GM19452 (cell line): ENCODE measurements at regions not wholly inside any gene's neighbourhood (a gene's known extent, or its start where the extent isn't known, plus 50 kb on each side); places are given as distances from the start of the nearest gene placed in this dataset.
"Not testable (repeated sequence)": the region's sequence is repeated elsewhere in the genome, so short reads cannot be mapped to it uniquely, and the experiment has no call there.

ENCODE experiments used
- ATAC-seq: cut with Tn5 transposase; IDR thresholded peaks from one replicate; pipeline ENCODE4 v1.9.1; 2021; ENCODE audit not compliant: unreplicated experiment

DNA sequence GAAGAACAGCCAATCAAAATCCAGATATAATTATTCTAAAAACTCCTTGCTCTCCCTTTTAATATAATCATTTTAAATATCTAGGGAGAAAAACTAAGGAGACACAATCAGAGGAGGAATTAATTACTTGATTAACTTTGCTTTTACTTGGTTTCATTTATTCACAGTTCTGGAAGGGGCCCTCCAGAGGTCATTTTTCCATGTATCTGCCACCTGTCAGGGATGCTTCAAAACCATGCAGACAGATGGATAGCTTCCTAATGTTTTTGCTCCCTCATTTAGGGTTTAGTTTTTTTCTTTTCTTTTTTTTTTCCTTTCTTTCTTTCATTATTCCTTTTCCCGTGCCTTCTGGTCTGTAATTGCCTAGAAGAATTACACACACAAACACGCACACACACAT, 438.1 kb upstream of the ARPP21 start:
- no peak for ATAC-seq

DNA sequence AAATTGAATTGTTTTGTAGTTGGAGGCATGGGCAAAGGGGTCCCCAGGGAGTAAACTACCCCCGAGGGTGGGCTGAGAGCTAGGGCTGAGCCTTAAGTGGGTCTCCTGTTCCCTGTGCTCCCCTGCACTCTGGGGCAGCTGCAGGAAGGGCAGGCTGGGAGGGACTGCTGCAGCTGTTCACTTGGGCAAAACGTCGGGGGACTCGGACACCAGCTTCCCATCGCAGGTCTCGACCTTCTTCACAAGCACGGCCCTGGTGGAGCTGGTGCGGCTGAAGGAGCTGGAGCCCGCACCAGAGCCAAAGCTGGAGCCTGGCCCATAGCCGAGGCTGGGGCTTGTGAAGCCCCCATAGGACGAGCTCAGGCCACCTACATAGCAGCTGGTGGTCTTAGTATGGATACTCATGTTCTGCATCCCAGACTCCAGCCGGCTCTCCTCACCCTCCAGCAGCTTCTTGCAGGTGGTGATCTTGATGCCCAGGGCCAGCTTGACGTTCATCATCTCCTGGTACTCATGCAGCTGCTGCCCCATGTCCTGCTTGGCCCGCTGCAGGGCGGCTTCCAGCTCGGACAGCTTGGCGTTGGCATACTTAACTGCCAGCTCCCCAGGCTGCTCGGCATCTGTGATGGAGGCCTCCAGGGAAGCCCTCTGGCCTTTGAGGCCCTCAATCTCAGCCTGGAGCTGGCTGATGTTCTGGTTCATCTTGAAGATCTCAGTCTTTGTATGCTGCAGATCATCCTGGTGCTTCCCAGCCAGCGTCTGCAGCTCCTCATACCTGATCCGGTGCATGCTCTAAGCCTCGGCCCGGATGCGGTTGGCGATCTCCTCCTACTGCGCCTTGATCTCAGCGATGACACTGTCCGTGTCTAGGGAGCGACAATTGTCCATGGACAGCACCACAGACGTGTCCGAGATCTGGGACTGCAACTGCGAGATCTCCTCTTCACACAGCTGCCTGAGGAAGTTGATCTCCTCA, 423.5 kb upstream of the ARPP21 start:
- no peak for ATAC-seq

DNA sequence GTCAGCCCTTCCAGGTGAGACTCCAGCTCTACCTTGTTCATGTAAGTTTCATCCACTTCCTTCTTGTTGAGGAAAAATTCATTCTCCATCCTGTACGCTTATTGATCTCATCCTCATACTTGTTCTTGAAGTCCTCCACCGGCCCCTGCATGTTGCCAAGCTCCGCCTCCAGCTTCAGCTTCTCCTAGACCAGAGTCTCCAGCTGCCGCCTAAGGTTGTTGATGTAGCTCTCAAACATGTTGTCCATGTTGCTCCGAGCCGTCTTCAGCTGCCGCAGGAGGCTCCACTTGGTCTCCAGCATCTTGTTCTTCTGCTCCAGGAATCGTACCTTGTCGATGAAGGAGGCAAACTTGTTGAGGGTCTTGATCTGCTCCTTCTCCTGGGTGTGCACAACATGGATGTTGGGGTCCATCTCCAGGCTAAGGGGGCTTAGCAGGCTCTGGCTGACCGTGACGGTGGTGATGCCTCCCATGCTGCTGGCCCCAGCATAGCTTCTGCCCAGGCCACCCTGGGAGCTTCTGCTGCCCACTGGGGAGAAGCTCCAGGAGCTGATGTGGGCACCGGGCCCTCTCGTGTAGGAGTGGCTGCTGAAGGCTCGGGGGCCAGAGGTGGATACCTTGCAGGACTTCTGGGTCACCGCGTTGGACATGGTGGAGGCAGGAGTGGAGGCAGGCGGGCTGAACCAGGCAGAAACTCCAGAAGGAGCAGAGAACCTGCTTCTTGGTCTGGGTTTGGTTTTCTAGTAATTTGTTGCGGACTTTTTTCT, 422.6 kb upstream of the ARPP21 start:
- ATAC-seq: no peak

DNA sequence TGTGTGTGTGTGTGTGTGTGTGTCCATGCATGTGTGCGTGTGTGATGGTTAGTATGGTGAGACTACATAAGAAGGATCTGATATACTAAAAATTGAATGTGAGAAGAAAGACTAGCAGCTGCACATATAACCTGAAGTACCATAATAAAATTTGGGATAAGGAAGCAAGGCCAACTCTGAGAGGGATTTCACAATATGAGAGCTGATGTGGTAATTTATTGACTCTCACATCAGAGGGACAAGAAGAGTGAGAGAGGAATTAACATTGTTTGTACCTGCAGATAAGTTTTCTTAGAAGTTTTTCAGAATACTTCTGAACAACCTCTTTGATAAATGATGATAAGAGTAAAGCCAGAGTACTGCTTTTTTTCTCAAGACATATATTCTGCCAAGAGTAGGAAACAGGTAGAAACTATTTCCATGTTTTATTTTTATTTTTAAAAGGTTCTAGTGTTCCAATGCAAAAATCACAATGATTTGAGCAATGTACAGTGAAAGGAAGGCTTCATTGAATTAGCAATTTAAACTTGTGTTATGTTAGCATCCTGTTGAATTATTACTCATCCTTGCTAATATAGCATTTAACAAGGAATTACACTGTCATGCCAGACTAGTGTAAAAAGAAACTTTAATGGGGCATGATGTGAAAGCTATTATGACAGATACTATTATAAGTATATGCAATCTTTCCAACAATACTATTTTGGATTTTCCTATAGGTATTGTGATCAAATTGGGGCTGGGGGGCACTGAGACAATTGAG, 415.5 kb upstream of the ARPP21 start:
- ATAC-seq: no peak

DNA sequence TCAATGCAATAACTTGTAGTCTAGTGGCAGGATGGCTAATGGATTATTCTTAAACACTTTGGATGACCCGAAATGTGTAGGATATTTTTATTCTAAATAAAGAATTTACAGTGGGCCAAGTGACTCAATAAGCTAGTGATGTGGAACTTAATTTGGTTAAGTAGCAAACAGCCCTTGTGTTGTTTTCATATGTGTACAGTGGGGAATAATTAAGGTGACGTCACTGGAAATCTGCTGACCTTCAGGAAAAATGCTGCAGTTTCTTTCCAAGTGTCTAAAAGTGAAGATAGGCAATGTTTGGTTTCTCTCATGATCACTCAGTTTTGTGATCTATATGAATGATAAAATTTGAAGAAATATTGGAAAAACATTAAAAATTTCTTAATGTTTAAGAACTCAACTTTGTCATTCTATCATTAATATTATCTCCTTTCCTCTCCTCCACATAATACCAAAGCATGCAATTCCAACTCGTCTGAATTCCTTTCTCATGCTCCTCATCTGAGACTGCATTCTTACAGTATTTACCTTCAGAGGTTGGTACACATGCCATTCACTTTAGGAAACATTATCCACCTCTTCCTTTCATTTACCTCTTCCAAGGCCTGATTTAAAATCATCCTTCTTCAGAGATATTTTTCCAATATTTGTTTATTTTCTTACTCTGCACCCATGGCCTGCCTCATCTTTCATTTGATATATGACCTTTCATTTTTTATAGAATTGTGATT, 414.6 kb upstream of the ARPP21 start:
- no peak for ATAC-seq

DNA sequence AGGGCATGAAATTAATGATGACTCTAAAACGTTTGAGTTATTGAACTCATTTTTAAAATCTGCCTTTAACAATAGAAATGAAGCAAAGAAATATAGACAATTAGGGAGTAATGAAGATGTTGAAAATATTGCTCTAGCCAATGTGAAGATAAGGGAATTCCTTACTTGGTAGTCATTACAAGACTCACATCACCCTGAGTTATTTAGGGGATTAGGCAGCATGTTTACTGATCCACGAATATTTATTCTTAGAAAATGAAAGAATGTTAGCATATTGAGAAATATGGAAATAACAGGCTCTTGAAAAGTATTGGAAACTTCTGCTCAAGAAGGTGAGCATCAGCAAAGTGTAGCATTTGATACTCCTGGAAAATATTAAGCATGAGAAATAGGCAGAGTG, 398.1 kb upstream of the ARPP21 start:
- ATAC-seq: no peak

DNA sequence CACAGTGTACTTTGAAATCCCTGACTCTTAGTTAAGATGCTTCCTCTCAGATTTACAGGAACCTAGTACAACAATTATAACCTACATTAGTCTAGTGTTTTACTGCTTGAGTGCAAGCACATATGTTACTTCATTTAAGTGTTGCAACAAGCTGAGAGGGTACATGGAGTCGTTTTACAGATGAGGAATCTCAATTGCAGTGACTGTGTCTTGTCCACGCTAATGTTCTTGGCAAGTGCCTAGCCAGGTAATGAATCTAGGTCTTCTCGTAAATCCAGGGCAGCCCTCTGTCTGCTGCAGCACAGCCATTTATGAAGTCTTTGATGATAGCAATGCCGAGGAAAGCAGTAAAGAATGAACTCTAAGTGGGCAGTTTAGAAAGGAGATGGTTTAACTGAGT, 384.4 kb upstream of the ARPP21 start:
- no peak for ATAC-seq

DNA sequence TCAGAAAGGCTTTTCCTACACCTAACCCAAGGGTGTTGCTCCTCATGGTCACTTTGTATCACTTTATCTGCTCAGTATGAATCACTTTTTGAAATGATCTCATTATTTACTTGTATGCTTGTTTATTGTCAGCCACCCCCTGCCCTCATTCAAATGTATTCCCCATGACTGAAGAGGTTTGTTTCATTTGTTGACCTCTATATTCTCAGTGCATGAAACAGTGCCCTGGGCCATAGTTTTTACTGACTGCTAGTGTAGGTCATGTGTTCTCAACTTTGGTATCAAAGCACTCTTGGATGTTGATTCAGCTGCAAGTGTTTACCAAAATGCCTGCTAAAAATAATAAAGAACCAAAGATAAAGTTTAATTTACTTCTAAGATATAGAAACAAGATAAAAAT, 381.7 kb upstream of the ARPP21 start:
- ATAC-seq: no peak

DNA sequence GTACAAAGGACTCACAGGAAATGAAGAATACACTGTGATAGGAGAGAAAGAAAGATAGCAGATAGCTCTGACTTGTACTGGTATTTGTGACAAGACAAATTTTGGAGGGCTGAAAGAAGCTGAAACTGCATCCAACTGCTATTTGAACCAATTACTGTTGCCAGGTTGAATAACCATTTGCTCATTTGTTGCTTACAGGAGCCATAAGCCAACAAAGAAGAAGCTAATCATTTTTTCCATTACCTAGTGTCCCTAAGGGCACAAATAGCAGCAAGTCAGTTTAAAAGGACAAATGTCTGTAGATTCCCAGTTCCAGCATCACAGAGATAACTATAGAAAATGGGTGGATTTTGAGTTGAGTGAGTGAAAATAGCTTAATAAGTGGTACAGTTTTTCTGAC, 376.9 kb upstream of the ARPP21 start:
- ATAC-seq: no peak

DNA sequence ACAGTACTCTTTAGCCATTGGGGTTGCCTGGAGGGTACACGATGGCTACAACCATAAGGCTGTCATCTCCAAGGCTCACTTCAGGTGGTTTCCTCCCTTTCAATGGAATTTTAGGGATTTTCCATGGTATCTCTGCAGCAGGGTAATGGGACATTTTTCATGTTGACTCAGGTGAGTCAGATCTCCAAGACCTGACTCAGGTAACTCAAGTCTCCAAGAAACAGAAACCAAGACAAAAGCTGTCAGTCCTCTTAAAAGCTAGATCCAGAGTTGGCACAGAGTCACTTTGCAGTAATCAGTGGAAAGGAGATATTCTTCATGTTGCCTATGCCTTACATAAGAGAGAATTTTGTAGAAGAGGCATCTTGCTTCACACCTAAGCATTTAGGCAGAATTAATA, 375.8 kb upstream of the ARPP21 start:
- no peak for ATAC-seq

DNA sequence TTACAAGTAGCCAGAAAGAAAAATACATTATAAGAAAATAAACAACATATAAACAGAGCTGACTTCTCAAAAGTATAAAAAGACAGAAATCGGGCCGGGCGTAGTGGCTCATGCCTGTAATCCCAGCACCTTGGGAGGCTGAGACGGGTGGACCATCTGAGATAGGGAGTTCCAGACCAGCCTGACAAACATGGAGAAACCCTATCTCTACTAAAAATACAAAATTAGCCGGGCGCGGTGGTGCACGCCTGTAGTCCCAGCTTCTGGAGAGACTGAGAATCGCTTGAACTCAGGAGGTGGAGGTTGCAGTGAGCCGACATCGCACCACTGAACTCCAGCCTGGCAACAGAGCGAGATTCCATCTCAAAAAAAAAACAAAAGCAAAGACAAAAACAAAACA, 373.3 kb upstream of the ARPP21 start:
- ATAC-seq: not testable (repeated sequence)

DNA sequence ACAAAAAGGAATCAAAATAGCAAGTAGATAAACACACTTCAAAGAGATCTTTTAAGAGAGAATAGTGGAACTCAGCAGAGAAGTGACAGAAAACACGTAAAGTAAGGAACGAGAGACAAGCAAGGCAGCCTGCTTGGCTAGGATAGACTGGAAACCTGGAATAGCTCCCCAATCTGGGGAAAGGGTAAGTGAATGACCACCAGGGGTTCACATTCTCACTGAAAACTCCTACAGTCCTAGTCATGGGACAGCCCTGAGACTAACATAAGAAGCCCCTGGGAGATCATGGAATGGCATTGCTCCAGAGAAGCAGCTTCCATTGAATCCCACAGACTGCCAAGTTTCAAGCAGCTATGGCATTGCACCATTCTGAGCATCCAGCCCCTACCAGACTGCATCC, 363.6 kb upstream of the ARPP21 start:
- ATAC-seq: no peak

DNA sequence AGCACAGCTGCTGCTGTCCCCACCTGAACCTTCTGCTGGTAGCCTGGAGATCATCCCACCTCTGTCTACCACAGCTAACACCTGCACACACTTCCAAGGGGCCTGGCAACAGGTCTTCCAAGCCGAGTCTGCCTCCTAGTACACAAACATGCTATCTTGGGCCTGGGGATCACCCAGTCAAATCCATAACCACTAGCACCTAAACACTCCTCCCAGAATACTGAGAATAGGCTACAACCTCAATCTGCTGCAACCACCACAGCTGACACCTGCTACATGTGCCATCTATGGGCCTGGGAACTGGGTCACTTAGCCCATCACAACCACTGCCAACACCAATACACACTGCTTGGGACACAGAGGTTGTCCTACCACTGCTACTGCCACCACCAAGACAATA, 362.8 kb upstream of the ARPP21 start:
- no peak for ATAC-seq

DNA sequence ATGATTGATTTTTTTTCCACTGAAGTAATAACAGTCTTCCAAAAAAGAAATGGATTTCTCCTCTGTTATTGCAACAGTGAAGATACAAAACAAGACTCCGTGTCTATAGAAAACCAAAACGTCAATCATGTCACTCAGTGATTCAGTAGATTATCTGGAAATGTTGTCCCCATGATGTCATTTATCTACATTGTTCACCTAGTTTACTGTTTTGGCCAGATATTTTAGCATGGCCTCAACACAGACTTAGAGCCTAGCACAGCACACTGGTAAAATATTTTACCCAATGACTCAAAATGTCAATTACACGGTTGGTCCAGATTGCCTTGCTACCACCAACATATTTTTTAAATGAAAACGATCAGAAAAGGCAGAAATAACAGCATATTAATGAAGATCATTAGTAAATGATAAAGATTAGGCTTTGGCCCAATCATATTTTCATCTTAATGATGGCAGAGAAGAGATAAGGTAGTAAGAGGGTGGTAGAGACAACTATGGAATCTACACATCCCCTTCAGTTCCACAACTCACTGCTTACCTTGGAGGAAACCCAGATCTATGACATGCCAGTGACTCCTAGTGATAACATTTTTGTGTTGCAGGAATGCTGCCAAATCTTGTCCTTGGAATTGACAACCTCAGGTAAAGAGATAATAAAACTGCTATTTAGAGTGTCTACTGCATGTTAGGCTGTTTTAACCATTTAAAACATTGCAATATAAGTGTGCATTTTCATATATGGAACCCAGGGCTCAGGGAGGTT, 347.7 kb upstream of the ARPP21 start:
- ATAC-seq: no peak

DNA sequence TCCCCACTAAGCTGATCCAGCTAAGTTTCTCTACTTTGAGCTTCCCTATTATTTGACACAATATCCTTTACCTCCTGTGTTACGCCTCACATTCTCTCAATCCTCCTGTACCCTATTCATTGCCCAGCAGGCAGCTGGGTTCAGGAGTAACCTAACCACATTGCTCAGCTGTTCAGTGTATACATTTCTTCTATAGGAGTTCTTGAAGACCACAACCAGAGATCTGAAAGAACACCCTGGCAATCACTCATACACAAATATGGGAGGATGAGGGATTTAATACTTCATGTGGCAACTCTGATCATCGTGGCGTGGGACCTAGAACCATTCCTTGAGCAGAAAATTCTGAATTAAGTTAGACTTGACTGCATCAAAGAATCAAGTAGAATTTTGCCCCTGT, 346.8 kb upstream of the ARPP21 start:
- no peak for ATAC-seq

DNA sequence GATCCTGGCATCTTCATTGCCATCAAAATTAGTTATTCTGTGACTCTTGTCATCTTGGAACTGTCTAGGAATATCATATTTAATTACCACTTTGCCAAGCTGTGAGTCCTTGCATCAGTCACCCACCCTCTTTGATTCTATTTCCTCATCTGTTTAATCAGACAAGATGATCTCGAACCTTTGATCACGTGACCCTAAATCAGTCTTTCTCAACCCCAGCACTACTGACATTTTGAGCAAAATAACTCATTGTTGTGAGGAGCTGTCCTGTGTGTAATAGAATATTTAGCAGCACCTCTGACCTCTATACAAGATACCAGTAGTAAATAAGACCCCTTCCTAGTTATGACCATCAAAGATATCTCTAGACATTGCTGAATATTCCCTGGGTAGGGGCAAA, 343.4 kb upstream of the ARPP21 start:
- ATAC-seq: no peak

DNA sequence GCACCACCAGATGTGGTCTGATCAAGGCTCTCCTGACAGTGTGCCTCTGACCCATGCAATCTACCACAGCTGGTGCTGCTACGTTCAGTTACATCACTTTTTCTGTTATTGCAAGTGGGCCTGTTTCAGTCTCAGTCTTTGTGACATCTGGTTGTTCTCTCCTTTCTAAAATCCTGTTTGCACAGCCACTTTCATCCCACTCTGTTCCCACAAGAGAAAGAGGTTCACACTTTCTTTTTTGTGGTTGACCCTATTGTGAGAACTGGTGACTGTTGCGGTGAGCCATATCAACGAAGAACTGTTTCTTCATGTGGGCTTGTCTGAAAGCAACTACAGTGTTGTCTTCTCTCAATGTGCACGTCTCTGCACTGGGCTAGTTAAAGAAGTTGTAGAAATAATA, 342.8 kb upstream of the ARPP21 start:
- no peak for ATAC-seq

DNA sequence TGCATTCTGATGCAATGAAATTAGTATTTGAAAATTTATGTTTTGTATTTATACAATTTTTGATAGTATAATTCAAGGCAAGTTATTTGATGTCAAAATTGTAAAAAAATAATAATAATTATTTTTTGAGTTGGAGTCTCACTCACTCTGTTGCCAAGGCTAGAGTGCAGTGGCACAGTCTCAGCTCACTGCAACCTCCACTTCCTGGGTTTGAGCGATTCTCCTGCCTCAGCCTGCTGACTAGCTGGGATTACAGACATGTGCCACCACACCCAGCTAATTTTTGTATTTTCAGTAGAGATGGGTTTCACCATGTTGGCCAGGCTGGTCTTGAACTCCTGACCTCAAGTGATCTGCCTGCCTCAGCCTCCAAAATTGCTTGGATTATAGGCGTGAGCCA, 342.4 kb upstream of the ARPP21 start:
- ATAC-seq: not testable (repeated sequence)

DNA sequence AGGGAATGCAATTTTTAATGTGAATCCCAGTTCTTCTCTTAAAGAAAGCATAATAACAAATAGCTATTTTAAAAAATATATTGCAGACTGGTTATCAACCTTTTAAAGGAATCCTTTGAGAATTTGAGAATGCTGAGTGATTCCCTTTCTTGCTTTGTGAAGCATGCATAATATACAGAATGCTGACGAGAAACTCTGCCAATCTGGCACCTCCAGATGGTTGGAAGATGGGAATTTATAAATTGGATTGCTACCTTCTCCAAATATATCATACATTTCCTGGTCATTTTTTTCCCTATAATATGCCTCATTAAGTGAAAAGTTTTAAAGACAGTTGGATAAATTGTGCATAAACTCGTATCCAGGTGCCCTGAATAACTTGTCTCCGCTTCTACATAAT, 333.9 kb upstream of the ARPP21 start:
- ATAC-seq: no peak

DNA sequence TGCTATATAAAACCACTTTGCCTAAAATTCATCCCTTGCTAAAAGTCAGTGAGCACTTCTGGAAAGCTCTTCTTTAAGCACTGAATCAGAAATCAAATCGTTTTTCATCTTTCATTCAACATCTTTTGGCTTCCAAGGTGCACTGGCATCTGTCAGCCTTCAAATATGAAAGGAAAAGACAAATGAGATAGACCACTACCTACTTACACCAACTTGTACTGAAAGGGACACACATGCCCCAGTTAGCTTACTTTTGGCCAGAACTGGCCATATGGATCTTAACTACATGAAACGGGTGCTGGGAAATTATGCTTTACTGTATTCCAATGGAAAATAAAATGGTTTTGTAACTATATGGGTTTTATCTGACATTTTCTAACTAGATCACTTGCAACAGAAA, 332.0 kb upstream of the ARPP21 start:
- no peak for ATAC-seq
